OCI-M2 (cell line): ENCODE measurements at regions not wholly inside any gene's neighbourhood (a gene's known extent, or its start where the extent isn't known, plus 50 kb on each side); places are given as distances from the start of the nearest gene placed in this dataset.
"Not testable (repeated sequence)": the region's sequence is repeated elsewhere in the genome, so short reads cannot be mapped to it uniquely, and the experiment has no call there.

ENCODE experiments used
- DNase-seq: peaks from one replicate; lab custom pipeline; 2025; ENCODE audit not compliant: unreplicated experiment; lab: John Stamatoyannopoulos, UW

DNA sequence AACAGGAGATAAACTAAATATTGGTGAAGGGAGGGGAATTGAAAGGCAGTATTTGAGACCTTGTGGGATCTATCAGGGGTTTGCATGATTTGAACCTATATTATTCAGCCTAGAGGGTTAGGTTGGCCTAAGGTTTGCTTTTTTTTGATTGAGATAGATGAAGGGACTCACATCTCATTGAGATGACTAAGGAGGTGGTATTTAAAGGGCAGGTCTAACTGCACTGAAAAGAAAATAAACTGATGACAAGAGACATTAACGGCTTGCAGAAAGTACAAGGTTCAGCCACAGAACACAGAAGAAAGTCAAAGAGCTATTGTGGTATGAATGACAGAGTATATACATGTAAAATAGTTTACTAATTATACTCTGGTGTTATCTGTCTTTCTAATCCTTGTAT lies 412.7 kb downstream of the CDH10 start:
- no peak for DNase-seq

DNA sequence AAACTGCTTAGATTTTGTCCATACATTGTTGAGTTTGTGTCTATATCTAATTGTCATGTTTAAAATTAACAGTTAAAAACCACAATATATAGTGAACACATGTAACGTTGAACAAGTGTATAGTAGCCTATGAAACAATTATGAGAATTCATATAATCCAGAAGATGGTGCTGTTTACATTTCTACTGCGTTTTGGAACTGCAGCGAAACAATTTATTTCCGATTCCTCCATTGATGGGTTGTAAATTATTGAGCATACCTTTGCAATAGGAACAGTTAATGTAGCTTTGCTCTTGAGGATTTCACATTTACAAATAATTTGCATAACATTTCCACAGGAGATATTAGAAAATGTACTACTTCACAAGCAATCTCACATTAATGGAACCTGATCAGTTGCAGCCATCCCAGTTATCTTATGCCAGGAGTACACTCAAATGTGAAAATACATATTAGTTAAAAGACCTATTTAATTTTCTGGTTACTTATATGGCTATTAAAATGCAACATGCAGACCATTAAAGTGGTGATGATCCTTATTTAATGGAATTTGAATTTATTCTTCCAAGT lies 411.8 kb downstream of the CDH10 start:
- no peak for DNase-seq

DNA sequence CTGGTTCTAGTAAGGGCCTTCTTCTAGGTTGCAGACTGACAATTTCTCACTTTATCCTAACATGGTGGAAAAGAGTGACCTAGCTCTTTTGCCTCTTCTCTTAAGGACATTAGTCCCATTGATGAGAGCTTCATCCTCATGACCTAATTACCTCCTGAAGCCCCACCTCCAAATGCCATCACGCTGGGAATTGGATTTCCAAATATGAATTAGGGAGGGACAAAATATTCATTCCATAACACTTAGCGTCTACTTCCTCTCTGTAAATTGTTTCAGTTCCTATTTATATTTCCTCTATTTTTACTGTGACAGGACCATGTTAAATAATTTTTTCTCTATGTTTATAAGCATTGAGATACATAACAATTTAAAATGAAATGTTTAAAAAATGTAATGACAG lies 408.8 kb downstream of the CDH10 start:
- DNase-seq = no peak

DNA sequence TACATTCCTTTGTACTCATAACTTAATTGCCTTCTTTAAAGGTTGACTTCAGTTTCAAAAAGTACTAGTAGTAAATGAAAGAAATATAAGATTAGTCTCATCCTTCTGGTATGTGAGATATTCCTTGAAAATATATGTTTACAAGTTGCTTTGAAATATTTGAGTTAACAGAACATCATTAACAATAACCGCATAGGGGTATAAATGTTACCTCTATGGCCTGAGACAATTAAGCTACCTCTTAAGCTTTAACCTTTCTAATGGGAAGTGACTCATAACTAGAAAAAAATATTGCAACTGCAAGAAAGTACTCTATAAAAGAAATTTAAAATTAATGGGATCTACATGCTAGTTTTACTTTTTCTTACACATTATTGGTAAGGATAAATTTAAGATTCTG lies 399.0 kb downstream of the CDH10 start:
- DNase-seq = no peak

DNA sequence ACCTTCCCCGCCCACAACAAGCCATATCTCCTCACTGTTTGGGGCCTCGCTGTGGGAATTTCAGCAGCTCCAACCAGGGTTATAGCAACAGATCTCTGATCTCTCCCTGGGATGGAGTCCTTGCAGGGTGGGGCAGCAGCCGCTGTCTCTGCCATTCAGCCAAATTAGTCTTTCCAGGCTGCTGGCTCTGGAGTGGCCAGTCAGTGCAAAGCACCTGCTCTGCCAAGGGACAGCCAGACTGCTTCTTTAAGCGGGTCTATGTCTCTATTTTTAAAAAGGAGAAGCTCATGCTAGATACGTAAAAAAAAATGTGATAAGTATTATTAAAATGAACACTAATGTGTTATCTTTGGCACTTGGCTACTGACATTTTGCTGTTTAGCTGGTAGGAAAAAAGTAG lies 380.2 kb downstream of the CDH10 start:
- no peak for DNase-seq

DNA sequence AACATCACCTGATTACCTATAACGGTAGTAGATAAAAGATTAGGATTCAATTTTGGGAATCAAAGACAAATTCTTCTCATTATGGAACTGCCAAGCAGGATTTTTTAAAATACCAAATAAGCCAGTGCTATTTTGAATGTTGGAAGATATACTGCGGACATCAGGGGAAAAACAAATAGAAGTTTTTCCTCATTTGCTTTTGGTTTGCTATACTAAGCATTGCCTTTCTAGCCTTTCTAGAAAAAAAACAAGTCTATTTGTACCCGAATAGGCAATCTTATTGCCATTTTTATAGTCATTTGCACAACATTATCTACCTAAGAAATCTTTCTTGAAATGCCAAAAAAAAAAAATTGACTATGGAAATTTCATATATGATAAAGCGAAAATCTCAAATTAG lies 379.5 kb downstream of the CDH10 start:
- DNase-seq = no peak

DNA sequence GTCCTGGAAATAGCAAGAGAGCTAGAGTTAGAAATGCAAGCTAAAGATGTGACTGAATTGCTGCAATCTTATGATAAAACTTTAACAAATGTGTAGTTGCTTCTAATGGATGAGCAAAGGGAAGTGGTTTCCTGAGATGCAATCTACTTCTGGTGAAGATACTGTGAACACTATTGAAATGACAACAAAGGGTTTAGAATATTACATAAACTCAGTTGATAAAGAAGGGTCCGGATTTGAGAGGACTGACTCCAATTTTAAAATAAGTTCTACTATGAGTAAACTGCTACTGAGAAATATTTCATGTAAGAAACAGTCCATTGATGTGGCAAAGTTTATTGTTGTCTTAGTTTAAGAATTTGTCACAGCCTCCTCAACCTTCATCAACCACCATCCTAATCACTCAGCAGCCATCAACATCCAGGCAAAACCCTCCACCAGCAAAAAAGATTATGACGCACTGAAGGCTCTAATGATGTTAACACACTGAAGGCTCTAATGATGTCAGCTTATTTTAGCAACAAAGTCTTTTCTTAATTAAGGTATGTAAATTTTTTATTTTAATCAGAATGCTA lies 376.2 kb downstream of the CDH10 start:
- no peak for DNase-seq

DNA sequence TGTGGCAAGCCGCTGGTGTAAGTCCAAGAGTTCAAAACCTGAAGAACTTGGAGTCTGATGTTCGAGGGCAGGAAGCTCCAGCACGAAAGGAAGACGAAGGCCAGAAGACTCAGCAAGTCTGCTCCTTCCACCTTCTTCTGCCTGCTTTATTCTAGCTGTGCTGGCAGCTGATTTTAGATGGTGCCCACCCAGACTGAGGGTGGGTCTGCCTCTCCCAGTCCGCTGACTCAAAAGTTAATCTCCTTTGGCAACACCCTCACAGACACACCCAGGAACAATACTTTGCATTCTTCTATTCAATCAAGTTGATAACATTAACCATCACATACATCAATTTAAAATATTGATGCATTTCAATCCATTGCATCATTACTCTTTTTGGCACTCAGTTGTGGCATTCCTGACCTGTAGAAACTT lies 373.1 kb downstream of the CDH10 start:
- DNase-seq = not testable (repeated sequence)

DNA sequence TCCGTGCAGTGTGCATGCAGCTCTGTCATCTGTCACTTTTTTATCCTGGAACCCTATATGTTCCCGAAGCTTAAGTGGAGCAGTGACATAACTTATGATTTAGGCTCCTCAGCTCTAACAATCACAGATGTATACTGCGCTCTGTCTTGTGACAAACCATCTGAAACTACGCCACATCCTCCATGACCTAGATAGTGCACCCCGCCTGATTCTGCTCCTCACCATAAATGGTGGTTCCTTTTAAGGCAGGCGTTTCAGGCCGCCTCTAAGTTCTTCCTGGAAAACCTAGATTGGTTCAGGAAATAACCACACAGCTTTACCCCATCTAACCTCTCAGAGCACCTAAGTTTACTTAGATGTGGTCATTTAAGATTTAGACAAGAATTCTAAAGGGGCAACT lies 372.0 kb downstream of the CDH10 start:
- DNase-seq = no peak

DNA sequence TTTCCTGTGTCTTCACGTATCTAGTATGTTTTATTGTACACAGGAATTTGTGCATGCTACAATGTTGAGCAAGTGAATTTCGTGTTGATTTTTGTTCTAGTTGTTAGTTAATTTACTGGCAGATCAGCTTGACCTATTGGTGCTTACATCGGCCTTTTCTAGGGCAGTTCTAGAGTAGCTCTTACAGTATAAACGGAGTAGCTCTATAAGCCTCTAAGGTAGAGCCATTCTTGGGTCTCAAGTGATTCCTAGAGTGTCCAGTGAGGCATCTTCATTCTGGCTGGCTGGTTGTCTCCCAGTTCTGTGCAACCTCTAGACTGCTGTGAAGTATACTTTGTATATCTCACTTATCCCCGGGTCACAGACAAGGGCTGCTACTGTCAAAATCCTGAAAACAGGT lies 364.6 kb downstream of the CDH10 start:
- no peak for DNase-seq

DNA sequence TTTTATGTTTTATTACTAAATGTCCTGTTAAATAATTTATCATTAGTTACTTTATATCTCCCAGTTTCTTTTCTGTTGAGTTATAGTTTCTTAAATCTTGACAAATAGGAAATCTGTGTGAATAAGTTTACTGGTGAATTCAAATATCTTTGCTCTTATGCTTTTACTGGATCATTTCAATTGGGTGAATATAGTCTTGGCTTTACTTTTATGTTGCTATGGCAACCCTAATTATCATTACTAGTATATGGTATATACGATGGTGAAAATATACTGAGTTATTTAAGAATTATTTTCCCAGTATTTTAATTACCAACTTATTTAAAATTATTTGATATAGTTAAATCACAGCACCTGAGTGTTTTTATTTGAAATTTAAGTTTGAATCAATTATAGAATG lies 363.0 kb downstream of the CDH10 start:
- no peak for DNase-seq

DNA sequence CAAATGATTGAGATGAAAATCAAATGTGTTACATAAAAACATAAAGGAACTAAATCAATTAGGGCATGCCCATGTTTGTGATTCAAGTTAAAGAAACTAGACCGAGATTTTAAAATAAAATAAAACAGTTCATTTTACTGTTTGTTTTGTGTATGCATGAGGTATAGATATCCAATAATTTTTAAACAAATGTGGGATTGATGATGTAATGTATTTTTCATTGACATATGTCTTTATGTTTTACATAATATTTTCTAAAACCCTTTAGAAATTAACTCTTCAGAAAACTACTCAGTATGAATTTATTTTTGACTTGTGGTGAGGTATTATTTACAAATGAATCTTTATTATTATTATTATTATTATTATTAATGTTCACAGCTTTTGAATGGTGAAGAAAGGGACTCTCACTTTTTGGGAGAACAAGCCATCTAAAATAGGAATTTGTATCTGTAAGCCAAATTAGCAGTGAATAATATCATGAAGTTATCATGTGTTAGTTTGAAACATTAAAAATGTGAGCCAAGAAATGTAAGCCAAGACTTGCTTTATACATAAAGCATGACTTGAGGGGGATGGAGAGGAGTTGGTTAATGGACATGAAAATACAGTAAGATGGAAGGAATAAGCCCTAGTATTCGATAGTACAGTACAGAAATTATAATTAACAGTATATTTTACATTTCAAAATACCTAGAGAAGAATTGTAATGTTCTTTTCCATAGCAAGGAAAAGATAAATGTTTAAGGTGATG lies 355.0 kb downstream of the CDH10 start:
- DNase-seq = no peak

DNA sequence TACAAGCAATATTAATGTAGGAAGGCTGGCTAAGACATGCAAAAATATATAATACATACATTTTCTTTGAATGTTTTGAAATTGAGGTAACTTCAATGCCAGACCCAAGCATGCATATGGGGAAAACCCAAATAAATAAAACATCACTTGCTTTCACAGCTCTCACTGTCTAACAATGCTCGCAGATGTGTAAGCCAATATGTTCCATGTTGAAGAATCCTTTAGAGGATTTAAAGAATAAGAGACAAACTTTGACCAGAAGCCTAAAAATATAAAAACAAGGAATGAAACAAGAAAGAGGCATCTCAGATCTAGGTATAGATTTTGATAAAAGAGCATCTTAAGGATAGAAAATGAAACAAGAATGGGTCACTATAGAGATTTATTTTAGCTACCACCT lies 354.2 kb downstream of the CDH10 start:
- DNase-seq = no peak

DNA sequence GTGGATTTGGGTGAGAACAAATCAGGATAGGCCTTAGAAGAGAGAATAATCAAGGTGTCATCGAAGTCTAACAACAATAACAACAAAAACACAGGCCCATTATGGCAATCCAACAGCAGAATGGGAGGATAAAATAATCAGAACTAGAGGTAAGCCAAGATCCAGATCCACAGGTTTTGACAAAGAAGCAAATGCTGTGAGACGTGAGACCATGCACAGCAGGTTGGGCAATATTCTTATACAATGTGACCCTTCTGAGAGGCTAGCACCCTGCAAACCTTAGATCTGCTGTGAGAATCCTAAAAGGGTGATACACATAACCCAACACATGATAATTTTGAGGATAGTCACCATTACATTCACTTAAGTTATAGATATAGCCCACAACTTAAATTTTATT lies 352.9 kb downstream of the CDH10 start:
- DNase-seq = no peak

DNA sequence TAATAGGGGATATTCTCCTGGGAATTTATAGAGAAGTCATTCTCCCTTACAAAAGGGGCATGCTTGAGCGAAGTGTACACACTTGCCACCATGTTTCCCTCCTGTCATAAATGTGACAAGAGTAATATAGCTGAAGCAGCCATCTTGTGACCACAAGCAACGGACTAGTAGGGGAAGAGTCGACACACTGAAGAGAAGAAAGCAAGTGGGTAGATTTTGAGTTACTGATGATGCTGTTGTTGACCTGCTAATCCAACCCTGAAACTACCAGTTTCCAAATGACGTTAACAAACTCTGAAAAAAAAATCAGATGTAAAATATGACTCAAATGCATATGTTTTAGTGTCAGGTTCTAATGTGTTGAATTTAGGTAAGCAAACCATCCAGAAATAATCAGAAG lies 350.4 kb downstream of the CDH10 start:
- no peak for DNase-seq

DNA sequence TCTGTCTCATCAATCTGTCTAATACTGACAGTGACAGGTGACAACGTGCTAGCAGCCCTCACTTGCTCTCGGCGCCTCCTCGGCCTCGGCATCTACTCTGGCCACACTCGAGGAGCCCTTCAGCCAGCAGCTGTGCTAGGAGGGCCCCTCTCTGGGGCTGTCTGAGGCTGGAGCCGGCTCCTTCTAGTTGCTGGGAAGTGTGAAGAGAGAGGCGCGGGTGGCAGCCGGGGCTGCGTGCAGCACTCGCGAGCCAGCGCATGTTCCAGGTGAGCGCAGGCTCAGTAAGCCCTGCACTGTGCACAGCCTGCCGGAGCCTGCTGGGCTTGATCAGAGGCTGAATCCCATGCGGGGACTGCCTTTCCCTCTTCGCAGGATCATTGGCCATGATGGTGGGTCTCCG lies 330.7 kb downstream of the CDH10 start:
- DNase-seq = no peak

DNA sequence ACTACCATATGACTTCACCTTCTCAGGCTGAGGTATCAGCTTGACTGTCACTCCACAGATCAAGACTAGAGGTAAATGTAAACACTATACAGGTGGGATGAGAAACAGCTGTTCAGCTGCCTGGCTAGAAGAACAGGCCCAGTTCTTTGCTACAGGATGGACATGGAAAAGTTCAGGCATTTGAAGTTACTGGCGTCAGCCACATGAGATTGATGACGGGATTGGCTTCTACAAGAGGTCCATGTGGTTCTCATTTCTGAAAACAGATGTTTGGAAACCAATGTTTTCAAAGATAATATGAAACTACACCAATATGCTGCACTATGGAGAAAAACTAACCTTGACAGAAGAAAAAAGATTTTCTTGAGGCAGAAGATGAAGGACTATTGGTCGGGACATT lies 324.1 kb downstream of the CDH10 start:
- DNase-seq = no peak

DNA sequence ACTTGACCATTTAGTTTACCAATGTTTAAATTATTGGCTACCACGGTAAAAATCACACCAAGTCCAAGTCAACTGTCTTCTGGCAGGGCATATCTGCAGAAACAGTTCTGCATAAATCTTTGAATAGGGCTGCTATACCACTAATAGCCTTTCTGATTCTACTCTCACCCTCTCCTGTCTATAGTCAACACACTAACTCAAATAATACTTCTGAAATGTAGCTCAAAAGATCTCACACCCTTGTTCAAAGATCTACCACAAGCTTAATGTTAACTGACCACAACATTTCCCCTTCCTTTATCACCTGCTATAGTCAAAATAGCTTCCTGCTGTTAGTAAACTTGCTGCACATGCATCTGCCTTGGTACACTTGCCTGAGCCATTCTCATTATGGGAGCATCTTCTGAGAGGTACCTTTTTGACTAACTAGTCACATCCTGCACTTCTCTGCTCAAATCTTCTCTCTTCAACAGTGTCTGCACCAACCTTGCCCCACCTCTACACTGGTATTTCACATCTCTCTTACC lies 319.4 kb downstream of the CDH10 start:
- DNase-seq = no peak

DNA sequence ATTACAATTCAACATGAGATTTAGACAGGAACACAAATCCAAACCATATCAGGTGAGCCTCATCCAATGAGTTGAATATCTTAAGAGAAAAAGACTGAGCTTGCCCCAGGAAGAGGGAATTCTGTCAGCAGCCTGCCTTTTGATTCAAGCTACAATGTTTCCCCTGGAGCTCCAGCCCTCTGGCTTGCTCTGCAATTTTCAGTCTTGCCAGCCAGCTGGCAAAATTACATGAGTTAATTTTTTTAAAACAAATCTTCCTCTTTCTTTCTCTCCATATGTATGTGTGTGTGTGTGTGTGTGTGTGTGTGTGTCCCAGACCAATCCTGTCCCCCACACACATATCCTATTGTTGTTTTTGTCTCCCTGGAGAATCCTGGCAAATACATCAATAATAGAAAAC lies 313.2 kb downstream of the CDH10 start:
- DNase-seq = no peak

DNA sequence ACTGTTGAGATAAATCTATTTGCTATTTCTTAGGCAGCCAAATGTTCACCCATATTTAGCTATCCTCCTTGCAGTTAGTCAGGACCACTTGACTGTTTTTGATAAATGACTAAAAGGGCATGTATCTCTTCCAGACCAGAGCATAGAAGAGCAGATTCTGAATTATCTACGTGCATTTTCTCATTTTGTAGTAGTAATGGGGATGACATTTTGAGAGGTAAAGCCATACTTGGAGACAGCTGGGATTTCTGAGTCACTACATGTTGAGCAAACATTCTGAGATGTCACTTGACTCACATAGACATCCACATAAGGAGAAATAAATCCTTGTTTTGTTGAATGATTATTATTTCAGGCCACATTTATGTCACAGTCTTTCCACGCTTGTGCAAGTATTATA lies 297.6 kb downstream of the CDH10 start:
- no peak for DNase-seq

DNA sequence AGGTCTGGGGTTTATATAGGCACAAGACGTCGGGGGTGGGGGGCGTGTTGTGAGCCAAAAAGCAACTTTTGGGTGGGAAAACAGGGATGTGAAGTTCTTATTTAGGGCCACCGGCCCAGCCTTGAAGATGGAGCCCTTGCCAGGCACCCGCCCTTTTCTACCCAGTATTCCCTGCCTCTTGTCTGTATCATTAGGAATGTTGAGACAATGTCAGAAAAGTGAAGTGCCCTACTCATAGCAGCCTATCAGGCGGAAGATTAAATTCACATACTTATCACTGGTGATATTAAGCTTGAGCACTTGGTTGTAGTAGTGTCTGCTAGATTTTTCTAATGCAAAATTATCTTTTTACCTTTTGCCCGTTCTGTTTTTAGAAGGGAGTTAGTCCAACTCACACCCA lies 293.5 kb downstream of the CDH10 start:
- no peak for DNase-seq

DNA sequence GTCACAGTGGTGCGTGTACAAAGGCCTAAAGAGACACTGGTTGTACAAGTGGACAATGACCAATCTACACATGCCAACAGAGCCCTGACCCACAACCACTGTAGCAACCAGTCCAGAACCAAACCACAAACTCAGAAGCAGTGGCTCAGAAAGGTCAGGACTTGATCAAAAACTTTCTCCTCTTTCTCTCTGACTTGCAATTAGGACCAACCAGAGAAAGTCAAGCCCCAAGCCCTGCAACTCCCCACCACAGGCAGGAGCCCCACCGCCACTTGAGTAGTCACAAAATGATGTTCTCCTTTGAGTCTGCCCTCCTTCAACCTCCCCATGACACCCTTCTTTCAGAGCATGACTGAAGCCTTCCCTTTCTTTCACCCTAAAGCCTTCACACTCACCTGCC lies 291.8 kb downstream of the CDH10 start:
- no peak for DNase-seq

DNA sequence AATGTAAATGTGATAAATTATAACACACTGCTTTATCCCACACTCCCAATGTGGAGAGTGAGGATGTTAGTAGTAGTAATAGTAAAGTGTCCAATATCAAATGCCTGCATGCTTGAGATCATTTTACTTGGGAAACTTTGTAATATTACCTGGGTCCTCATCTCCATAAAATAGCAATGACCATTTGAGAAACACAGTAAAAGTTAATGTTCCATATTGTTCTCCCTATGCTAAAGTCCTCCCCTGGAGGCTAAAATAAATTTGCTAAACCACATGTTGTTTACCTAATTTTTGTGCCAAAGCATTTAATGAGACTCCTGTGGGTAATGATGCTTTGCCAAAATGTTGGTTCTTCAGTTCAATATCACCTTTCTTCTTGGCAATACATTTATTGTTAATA lies 291.2 kb downstream of the CDH10 start:
- no peak for DNase-seq
